ENCODE measurements at regions not wholly inside any gene's neighbourhood (a gene's known extent, or its start where the extent isn't known, plus 50 kb on each side); places are given as distances from the start of the nearest gene placed in this dataset.

DNA sequence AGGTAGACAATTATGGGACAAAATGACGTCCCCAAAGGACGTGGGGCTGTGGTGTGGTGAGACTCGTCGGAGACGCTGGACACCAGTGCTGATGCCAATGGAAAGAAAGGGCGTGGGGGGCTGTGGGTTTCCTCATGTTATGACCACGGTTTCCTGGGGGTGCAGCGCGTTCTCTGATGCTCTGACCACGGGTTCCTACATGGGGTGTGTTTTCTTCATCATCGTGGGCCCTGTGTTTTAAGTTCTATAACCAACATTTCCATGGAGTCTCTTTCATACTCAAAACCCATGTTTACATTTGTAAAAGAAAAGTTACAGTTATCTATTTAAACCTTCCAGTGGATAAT is 141.6 kb downstream of the RTP5 start:
- Histone ChIP-seq H3K27me3 (ENCODE audit: control insufficient read depth, insufficient read depth, low read length) (peaks cover 5% of the 10 kb centered on the region; the same call in 1 of the 2 replicates), H3K4me3 (ENCODE audit: low read depth, low read length) (no peak overlapping the region), H3K36me3 (ENCODE audit: control insufficient read depth, insufficient read depth, low read length) (no peaks in the 10 kb centered on the region)
- POLR2A ChIA-PET: no interaction called here
- CTCF ChIA-PET: no interaction called here
- TF ChIP-seq, protein P1, sequence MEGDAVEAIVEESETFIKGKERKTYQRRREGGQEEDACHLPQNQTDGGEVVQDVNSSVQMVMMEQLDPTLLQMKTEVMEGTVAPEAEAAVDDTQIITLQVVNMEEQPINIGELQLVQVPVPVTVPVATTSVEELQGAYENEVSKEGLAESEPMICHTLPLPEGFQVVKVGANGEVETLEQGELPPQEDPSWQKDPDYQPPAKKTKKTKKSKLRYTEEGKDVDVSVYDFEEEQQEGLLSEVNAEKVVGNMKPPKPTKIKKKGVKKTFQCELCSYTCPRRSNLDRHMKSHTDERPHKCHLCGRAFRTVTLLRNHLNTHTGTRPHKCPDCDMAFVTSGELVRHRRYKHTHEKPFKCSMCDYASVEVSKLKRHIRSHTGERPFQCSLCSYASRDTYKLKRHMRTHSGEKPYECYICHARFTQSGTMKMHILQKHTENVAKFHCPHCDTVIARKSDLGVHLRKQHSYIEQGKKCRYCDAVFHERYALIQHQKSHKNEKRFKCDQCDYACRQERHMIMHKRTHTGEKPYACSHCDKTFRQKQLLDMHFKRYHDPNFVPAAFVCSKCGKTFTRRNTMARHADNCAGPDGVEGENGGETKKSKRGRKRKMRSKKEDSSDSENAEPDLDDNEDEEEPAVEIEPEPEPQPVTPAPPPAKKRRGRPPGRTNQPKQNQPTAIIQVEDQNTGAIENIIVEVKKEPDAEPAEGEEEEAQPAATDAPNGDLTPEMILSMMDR (IDR thresholded peaks at IDR 0.05; ENCODE audit: insufficient read depth, low read depth, low read length): no peak
- DNase-seq (ENCODE audit: low read depth): no peak

DNA sequence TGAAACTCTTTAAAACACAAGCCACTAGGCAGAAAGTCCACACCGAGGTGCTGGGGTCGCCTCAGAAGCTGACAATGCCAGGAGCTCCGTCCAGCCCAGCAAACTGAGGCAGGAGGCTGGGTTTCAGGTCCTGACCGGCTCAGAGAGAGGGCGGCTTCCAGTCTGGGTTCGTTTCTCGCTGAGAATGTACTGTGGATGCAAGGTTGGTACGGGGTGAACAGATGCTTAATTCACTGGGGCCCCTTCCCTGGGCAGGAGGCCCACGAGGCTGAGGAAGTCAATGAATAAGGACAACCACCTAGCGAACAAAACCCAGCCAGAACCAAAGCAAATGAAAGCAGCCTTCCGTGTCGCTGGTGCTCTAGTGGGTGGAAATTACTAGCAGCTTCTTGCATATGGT is 142.0 kb downstream of the RTP5 start:
- TF ChIP-seq, protein P1 (IDR thresholded peaks at IDR 0.05; ENCODE audit: insufficient read depth, low read depth, low read length): no peak
- no peak for DNase-seq (ENCODE audit: low read depth)
- ChIA-PET POLR2A (no interaction called here), CTCF (no interaction called here)
- Histone ChIP-seq H3K27me3 (ENCODE audit: control insufficient read depth, insufficient read depth, low read length) (peaks cover 5% of the 10 kb centered on the region; the same call in 1 of the 2 replicates), H3K4me3 (ENCODE audit: low read depth, low read length) (no peak overlapping the region), H3K36me3 (ENCODE audit: control insufficient read depth, insufficient read depth, low read length) (no peaks in the 10 kb centered on the region)

DNA sequence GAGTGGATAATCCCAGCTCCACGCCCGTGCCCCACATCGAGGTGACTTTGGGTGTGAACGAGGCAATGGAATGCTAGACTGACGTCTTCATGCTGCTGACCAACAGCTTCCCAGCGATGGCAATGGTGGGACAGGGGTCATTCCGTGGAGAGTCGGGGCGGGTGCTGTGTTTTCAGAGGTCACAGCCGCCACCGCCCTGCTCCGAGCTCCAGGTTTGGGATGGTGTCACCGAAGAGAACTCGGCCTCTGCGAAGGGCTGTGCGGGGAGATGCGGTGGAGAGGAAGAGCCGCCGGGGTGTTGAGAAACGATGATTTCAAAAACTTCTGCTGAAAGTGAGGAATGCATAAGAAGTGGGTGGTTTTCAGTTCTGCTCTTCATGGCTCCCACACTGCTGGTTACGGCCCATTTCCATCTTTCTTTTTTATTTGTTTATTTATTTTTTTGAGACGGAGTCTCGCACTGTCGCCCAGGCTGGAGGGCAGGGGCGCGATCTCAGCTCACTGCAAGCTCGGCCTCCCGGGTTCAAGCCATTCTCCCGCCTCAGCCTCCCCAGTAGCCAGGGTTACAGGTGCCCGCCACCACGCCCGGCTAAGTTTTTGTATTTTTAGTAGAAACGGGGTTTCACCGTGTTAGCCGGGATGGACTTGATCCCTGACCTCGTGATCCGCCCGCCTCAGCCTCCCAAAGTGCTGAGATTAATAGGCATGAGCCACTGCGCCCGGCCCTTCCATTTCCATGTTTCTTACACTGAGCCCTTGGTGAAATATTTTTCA is 142.6 kb downstream of the RTP5 start:
- ChIA-PET CTCF (no interaction called here), POLR2A (no interaction called here)
- no peak overlapping the region for H3K4me3 ChIP-seq (ENCODE audit: low read depth, low read length)
- TF ChIP-seq, protein P1 (IDR thresholded peaks at IDR 0.05; ENCODE audit: insufficient read depth, low read depth, low read length): no peak
- DNase-seq (ENCODE audit: low read depth): no peak
- H3K36me3 ChIP-seq (ENCODE audit: control insufficient read depth, insufficient read depth, low read length): no peaks in the 10 kb centered on the region
- H3K27me3 ChIP-seq (ENCODE audit: control insufficient read depth, insufficient read depth, low read length): peaks cover 5% of the 10 kb centered on the region; the same call in 1 of the 2 replicates

DNA sequence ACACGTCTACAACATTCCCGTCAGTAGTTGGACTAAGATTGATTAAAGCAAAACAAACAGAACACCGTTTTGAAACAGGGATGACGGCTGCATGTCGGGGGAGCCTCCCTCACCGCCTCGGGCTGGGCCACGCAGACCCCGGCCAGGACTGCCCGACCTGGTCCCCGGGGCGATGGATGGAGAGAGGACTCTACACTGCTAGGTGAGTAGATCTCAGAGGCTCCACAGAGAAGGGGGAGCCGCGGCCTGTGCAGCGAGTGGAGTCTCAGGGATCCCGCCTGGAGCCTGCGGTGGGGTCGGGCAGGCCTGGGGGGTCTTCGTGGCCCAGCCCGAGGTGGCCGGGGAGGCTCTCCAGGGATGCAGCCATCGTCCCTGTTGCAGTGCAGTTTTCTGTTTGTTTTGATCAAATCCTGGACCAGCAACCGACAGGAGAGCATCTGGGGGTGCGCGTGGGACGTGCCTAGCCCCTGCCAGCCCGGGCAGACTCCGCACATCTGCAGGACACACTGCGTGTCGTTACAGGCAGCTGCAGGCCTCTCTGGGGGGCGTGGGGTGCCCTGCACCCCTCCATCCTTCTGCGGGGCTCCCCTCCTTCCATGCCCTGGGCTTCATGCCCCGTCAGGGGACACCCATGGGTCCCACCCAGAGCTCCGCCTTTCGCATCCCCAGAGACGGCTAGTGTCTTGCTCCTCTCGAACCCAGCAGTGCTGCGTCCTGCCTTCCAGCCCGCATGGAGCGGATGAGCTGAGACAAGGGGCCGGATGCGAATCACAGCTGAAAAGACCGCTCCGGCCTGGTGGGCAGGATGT is 143.6 kb downstream of the RTP5 start:
- ChIA-PET CTCF (no interaction called here), POLR2A (no interaction called here)
- no peak for DNase-seq (ENCODE audit: low read depth)
- Histone ChIP-seq H3K4me3 (ENCODE audit: low read depth, low read length) (no peak overlapping the region), H3K36me3 (ENCODE audit: control insufficient read depth, insufficient read depth, low read length) (no peaks in the 10 kb centered on the region), H3K27me3 (ENCODE audit: control insufficient read depth, insufficient read depth, low read length) (peaks cover 5% of the 10 kb centered on the region; the same call in 1 of the 2 replicates)
- TF ChIP-seq, protein P1 (IDR thresholded peaks at IDR 0.05; ENCODE audit: insufficient read depth, low read depth, low read length): no peak

DNA sequence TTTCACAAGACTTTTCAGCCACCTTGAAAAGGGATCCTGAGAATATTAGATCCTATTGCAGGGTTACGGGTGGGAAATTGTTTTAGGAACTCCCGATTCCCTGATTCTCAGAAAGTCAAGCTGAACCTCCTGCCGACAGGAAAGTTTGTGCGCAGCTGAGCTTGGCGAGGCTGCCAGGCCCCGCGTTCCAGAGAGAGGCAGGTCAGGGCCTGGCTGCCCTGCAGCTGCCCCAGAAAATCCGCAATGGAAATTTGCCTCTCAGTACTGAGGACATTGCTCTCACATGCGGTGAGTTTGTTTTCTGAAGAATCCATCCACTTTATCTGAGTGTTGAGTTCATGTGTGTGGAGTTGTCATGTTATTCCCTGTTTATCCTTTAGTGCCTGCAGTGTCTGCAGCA is 144.2 kb downstream of the RTP5 start:
- TF ChIP-seq, protein P1 (IDR thresholded peaks at IDR 0.05; ENCODE audit: insufficient read depth, low read depth, low read length): no peak
- peaks cover 5% of the 10 kb centered on the region; the same call in 1 of the 2 replicates for H3K27me3 ChIP-seq (ENCODE audit: control insufficient read depth, insufficient read depth, low read length)
- POLR2A ChIA-PET: no interaction called here
- H3K36me3 ChIP-seq (ENCODE audit: control insufficient read depth, insufficient read depth, low read length): no peaks in the 10 kb centered on the region
- DNase-seq (ENCODE audit: low read depth): no peak
- CTCF ChIA-PET: no interaction called here
- no peak overlapping the region for H3K4me3 ChIP-seq (ENCODE audit: low read depth, low read length)

Data from BJ (cell line).